K562 (cell line): ENCODE measurements at regions not wholly inside any gene's neighbourhood (a gene's known extent, or its start where the extent isn't known, plus 50 kb on each side); places are given as distances from the start of the nearest gene placed in this dataset.

ENCODE experiments used
- ATAC-seq: fragments of 200-7000 bp; cut with Tn5 transposase; 3 replicates; pipeline ENCODE4 v1.9.1; 2020; ENCODE audit warnings: moderate library complexity
- BruUV-seq: library from RNA; stranded (reverse); fragments of 400-500 nt; replicated peaks from 2 replicates; lab custom pipeline; 2021; lab: Mats Ljungman, UMichigan
- CTCF ChIA-PET: fragments of 300-600 bp; formaldehyde crosslinking; extraction: SDS; loops from one replicate; lab custom pipeline; 2021; ENCODE audit warnings: low intra/inter-chr PET ratio; lab: Yijun Ruan, JAX
- POLR2A ChIA-PET: fragments of 300-600, 350-650 bp; sonication (Branson Sonifier 250); formaldehyde crosslinking; extraction: SDS; loops from one replicate; lab custom pipeline; 2021; ENCODE audit warnings: antibody characterized with exemption, inconsistent platforms; lab: Yijun Ruan, JAX
- DNase-seq, 4 experiments: peaks; one replicate each; pipeline versions ENCODE4 v3.0.0 to v3.0.0-alpha.2; 2011 to 2018; ENCODE audit warnings: low spot score in 3 of 4, mixed read lengths in 3 of 4; ENCODE audit errors: extremely low read depth in 1 of 4
- FAIRE-seq: peaks from 2 replicates; lab custom pipeline; 2011; peaks lifted over from hg19 to GRCh38; lab: Jason Lieb, UNC
- H2AFZ ChIP-seq: 2 replicates; pipeline ENCODE4 v1.6.0; 2011; ENCODE audit warnings: low read depth, low read length, control low read depth, inconsistent platforms
- H3K27ac ChIP-seq: fragments of 200-600 bp; 3 replicates; pipeline ENCODE4 v1.8.0; 2011; ENCODE audit warnings: low read depth, mild to moderate bottlenecking, control low read depth, inconsistent platforms, low read length, moderate library complexity, mixed read lengths; ENCODE audit errors: extremely low read depth
- H3K27me3 ChIP-seq, 2 experiments: fragments of 300-600 bp in 1 of 2; 2 replicates in 1 of 2; 3 replicates in 1 of 2; pipeline versions ENCODE4 v1.6.0 to v1.8.0; 2011; ENCODE audit warnings: inconsistent platforms in 2 of 2, low read length in 2 of 2, mild to moderate bottlenecking in 1 of 2, mixed read lengths in 1 of 2, moderate library complexity in 1 of 2; ENCODE audit not compliant: control insufficient read depth in 2 of 2, insufficient read depth in 2 of 2
- H3K36me3 ChIP-seq: fragments of 300-600 bp; 3 replicates; pipeline ENCODE4 v1.8.0; 2011; ENCODE audit warnings: mild to moderate bottlenecking, low read length, inconsistent platforms; ENCODE audit not compliant: control insufficient read depth, insufficient read depth
- H3K4me1 ChIP-seq, 2 experiments: fragments of 200-600 bp in 1 of 2; replicated peaks in 1 of 2; 2 replicates in 1 of 2; 3 replicates in 1 of 2; pipeline versions ENCODE4 v1.5.1 to v1.8.0; 2011; ENCODE audit warnings: inconsistent platforms in 2 of 2, low read length in 2 of 2, mild to moderate bottlenecking in 1 of 2, mixed read lengths in 1 of 2, moderate library complexity in 1 of 2; ENCODE audit not compliant: control insufficient read depth in 2 of 2, insufficient read depth in 2 of 2
- H3K4me2 ChIP-seq: 2 replicates; pipeline ENCODE4 v1.6.1; 2011; ENCODE audit warnings: low read length, control low read depth, inconsistent platforms, mixed read lengths; ENCODE audit not compliant: insufficient read depth
- H3K4me3 ChIP-seq: fragments of 200-600 bp; sonication (generic), shearing (Covaris generic); 2 replicates; pipeline ENCODE4 v1.5.1; 2016; ENCODE audit warnings: control low read depth, inconsistent platforms
- H3K79me2 ChIP-seq: fragments of 200-600 bp; 3 replicates; pipeline ENCODE4 v1.8.0; 2011; ENCODE audit warnings: low read length, inconsistent platforms; ENCODE audit not compliant: control insufficient read depth, insufficient read depth
- H3K9ac ChIP-seq, 2 experiments: 2 replicates each; pipeline versions ENCODE4 v1.6.0 to v1.6.1; 2011; ENCODE audit warnings: low read depth in 2 of 2, low read length in 2 of 2, control low read depth in 1 of 2, inconsistent platforms in 1 of 2, mild to moderate bottlenecking in 1 of 2, mixed read lengths in 1 of 2; ENCODE audit not compliant: insufficient read depth in 1 of 2
- H3K9me1 ChIP-seq: one replicate; pipeline ENCODE4 v1.6.0; 2011; ENCODE audit warnings: inconsistent platforms, mild to moderate bottlenecking, low read length, moderate library complexity; ENCODE audit not compliant: control insufficient read depth, insufficient read depth
- H3K9me3 ChIP-seq: replicated peaks from 2 replicates; pipeline ENCODE4 v1.5.1; 2011; ENCODE audit warnings: low read depth, low read length, inconsistent platforms; ENCODE audit not compliant: control insufficient read depth, insufficient read depth
- H4K20me1 ChIP-seq: replicated peaks from 2 replicates; pipeline ENCODE4 v1.6.1; 2011; ENCODE audit warnings: low read length, inconsistent platforms, mixed read lengths; ENCODE audit not compliant: control insufficient read depth, insufficient read depth
- AFF1 ChIP-seq, 2 experiments: fragments of 450-650 bp; IDR thresholded peaks; 2 replicates each; pipeline ENCODE4 v1.6.1; 2018; ENCODE audit warnings: mild to moderate bottlenecking in 2 of 2, low read depth in 1 of 2; ENCODE audit not compliant: partially characterized antibody in 2 of 2
- GTF2B ChIP-seq: IDR thresholded peaks from 2 replicates; pipeline ENCODE4 v1.6.1; 2011; ENCODE audit not compliant: insufficient read length; ENCODE audit errors: extremely low read depth
- POLR2B ChIP-seq: fragments of 450-650 bp; IDR thresholded peaks from 2 replicates; pipeline ENCODE4 v1.6.1; 2018; ENCODE audit warnings: low read depth; ENCODE audit not compliant: partially characterized antibody
- ZBTB8A ChIP-seq: fragments of 450-650 bp; IDR thresholded peaks from 2 replicates; pipeline ENCODE4 v1.6.1; 2018; ENCODE audit warnings: mild to moderate bottlenecking, moderate library complexity; ENCODE audit not compliant: partially characterized antibody
- in situ Hi-C: fragments of 300-500 bp; cut with MboI; formaldehyde crosslinking; loops from 4 replicates; pipeline ENCODE4 v1.15.0; 2018; ENCODE audit warnings: inconsistent platforms, mixed read lengths
- intact Hi-C: fragments of 100-400 bp; cut with micrococcal nuclease; formaldehyde crosslinking; loops from 2 replicates; pipeline ENCODE4 v1.14.2; 2022

- H3K4me1 ChIP-seq = no peaks in the 10 kb centered on the region
- POLR2A ChIA-PET = no interaction called here
- H3K9ac ChIP-seq = no peak overlapping the region
- no peaks in the 10 kb centered on the region for H3K36me3 ChIP-seq
- H2AFZ ChIP-seq = no peak overlapping the region
- H3K27me3 ChIP-seq = no peaks in the 10 kb centered on the region
- DNase-seq = no peak
- no peaks in the 10 kb centered on the region for H3K79me2 ChIP-seq
- no peak for ATAC-seq
- H4K20me1 ChIP-seq = no peaks in the 10 kb centered on the region
- no peak overlapping the region for H3K4me2 ChIP-seq
- in situ Hi-C loops = no loop called here
- no peak overlapping the region for H3K27ac ChIP-seq
- no peak for FAIRE-seq
- BruUV-seq = no TSS peak
- H3K9me1 ChIP-seq = no peaks in the 10 kb centered on the region
- no peaks in the 10 kb centered on the region for H3K9me3 ChIP-seq
- TF ChIP-seq POLR2B = no peak
- no peak for TF ChIP-seq ZBTB8A
- no peak for TF ChIP-seq AFF1 (IDR thresholded peaks at IDR 0.05; ENCODE audit: low read depth in 1 of 2, partially characterized antibody in 2 of 2)
- no peak for TF ChIP-seq GTF2B
- TF ChIP-seq, all 486 proteins: peak for 0
- no peak overlapping the region for H3K4me3 ChIP-seq
- CTCF ChIA-PET = no interaction called here
- intact Hi-C loops = no loop called here
These were observed 230.4 kb upstream of the DCBLD2 start for GRCh38 chr3:99131876-99132275.
